ENCODE measurements at regions not wholly inside any gene's neighbourhood (a gene's known extent, or its start where the extent isn't known, plus 50 kb on each side); places are given as distances from the start of the nearest gene placed in this dataset.

GRCh38 chr11:35868491-35868890 is 75.4 kb upstream of the LDLRAD3 start:
- TF ChIP-seq REST (IDR thresholded peaks at IDR 0.05; ENCODE audit: insufficient replicate concordance, low read depth) (no peak), CTCF (IDR thresholded peaks at IDR 0.05; ENCODE audit: insufficient read depth, low read length) (no peak), SPI1 (IDR thresholded peaks at IDR 0.05; ENCODE audit: borderline replicate concordance, low read depth) (no peak), GABPA (IDR thresholded peaks at IDR 0.05; ENCODE audit: low read depth) (no peak), POLR2AphosphoS5 (IDR thresholded peaks at IDR 0.05; ENCODE audit: low read depth) (no peak)
- Histone ChIP-seq H3K27me3 (ENCODE audit: insufficient read depth, poor library complexity, severe bottlenecking) (no peaks in the 10 kb centered on the region), H3K27ac (replicated peaks) (no peak overlapping the region), H3K4me3 (replicated peaks; ENCODE audit: insufficient read depth, low read length) (no peak overlapping the region)
- no peak for DNase-seq (ENCODE audit: low read depth in 1 of 2, low spot score in 1 of 2)

GRCh38 chr11:35873721-35874120 is 70.1 kb upstream of the LDLRAD3 start:
- TF ChIP-seq CTCF (IDR thresholded peaks at IDR 0.05; ENCODE audit: insufficient read depth, low read length): no peak

GRCh38 chr11:35874751-35875450 is 69.0 kb upstream of the LDLRAD3 start:
- no peak for DNase-seq (ENCODE audit: low read depth in 1 of 2, low spot score in 1 of 2)
- TF ChIP-seq CTCF (IDR thresholded peaks at IDR 0.05; ENCODE audit: insufficient read depth, low read length) (no peak), GABPA (IDR thresholded peaks at IDR 0.05; ENCODE audit: low read depth) (no peak), SPI1 (IDR thresholded peaks at IDR 0.05; ENCODE audit: borderline replicate concordance, low read depth) (no peak), POLR2AphosphoS5 (IDR thresholded peaks at IDR 0.05; ENCODE audit: low read depth) (no peak), REST (IDR thresholded peaks at IDR 0.05; ENCODE audit: insufficient replicate concordance, low read depth) (no peak)
- no peaks in the 10 kb centered on the region for H3K27me3 ChIP-seq (ENCODE audit: insufficient read depth, poor library complexity, severe bottlenecking)
- H3K4me3 ChIP-seq (replicated peaks; ENCODE audit: insufficient read depth, low read length): no peak overlapping the region
- no peak overlapping the region for H3K27ac ChIP-seq (replicated peaks)

More at GRCh38 chr11:35873721-35874120, 70.1 kb upstream of the LDLRAD3 start:
- H3K4me3 ChIP-seq (replicated peaks; ENCODE audit: insufficient read depth, low read length): no peak overlapping the region
- DNase-seq (ENCODE audit: low read depth in 1 of 2, low spot score in 1 of 2): no peak
- no peak overlapping the region for H3K27ac ChIP-seq (replicated peaks)
- H3K27me3 ChIP-seq (ENCODE audit: insufficient read depth, poor library complexity, severe bottlenecking): no peaks in the 10 kb centered on the region

DNA sequence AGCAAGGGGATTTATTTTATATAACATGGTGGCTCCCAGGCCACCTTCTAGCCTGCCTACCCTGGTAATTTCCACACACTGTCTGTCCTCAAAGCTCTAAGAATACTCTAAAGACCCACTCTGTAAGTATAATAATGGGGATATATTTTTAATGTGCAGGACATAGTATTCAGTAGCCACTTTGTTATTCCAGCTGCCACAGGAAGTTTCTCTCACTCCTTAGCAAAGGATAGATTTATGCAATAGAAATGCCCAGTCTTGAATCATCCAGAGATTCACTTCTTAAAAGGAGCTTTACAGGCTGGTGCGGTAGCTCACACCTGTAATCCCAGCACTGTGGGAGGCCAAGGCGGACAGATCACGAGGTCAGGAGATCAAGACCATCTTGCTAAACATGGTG is 68.4 kb upstream of the LDLRAD3 start:
- no peak overlapping the region for H3K27ac ChIP-seq (replicated peaks)
- DNase-seq (ENCODE audit: low read depth in 1 of 2, low spot score in 1 of 2): no peak
- TF ChIP-seq REST (IDR thresholded peaks at IDR 0.05; ENCODE audit: insufficient replicate concordance, low read depth) (no peak), GABPA (IDR thresholded peaks at IDR 0.05; ENCODE audit: low read depth) (no peak), POLR2AphosphoS5 (IDR thresholded peaks at IDR 0.05; ENCODE audit: low read depth) (no peak), CTCF (IDR thresholded peaks at IDR 0.05; ENCODE audit: insufficient read depth, low read length) (no peak), SPI1 (IDR thresholded peaks at IDR 0.05; ENCODE audit: borderline replicate concordance, low read depth) (no peak)
- no peak overlapping the region for H3K4me3 ChIP-seq (replicated peaks; ENCODE audit: insufficient read depth, low read length)
- no peaks in the 10 kb centered on the region for H3K27me3 ChIP-seq (ENCODE audit: insufficient read depth, poor library complexity, severe bottlenecking)
